GM21423 (cell line): ENCODE measurements at regions not wholly inside any gene's neighbourhood (a gene's known extent, or its start where the extent isn't known, plus 50 kb on each side); places are given as distances from the start of the nearest gene placed in this dataset.
"Not testable (repeated sequence)": the region's sequence is repeated elsewhere in the genome, so short reads cannot be mapped to it uniquely, and the experiment has no call there.

Source experiments
- ATAC-seq: cut with Tn5 transposase; IDR thresholded peaks from one replicate; pipeline ENCODE4 v1.9.1; 2021; ENCODE audit warnings: mild to moderate bottlenecking, moderate library complexity; ENCODE audit not compliant: unreplicated experiment

DNA sequence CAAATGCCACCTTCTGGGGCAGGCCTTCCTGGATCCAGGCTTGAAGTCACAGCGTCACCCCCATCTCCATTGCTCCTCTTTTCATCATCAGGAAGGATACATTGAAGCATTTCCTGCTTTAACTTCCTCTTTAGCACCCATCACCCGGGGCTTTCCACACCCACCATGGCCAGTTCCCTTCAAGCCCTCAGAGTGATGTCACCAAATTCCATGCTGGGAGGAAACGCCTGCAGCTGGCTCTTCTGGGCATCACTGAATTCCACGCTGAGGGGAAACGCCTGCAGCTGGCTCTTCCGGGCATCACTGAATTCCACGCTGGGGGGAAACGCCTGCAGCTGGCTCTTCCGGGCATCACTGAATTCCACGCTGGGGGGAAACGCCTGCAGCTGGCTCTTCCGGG lies 354.6 kb downstream of the SMOC2 start:
- not testable (repeated sequence) for ATAC-seq

DNA sequence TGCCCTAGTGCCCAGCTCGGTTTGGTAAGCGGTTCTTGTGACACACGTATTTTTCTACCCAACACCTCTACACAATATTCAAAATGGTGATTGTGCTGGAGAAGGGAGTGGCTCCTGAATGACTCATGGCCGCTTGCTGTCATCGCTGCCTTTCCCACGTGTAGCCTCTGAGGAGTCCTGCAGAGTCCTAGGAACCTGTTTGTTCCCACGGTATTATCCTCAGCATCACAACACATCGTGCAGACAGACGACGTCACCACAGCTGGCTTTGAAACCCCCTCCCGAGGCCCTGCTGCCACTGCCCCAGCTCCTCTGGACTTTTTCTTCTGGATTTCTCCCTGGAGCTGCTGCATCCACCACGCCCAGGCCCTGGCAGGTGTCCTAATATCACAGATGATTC lies 353.5 kb downstream of the SMOC2 start:
- ATAC-seq, result no peak

DNA sequence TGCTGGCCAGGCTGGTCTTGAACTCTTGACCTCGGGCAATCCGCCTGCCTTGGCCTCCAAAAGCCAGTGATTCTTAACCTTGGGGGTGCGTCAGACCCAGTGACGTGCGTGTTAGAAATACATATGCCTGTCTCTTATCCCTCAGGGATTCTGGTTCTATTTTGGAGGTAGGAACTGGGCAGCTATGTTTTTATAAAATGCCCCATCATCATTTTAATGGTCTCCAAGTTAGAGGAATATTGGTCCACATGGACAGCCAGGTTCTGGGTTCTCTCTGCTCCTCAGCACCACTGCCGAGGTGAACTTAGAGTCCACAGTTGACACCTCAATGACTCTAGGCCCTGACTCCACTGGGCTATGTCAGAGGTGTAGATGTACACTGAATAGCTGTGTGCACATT lies 352.7 kb downstream of the SMOC2 start:
- ATAC-seq, result no peak

DNA sequence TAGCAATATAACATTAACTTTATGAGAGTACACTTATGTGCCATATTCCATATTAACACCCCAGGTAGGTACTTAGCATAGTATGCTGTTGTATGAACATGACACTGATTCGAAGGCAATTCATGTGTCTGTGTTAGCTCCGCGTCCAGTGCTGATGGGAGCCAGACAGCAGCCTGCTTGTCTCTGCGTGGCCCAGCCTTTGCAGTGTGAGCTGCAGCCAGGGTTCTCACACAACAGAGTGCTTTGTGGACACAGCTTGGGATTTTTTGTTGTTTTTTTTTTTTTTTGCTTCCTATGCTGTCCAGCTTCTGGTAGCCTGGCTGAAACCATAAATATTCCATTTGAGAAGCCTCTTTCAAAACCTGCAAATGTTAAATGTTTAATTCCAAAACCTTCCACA lies 350.9 kb downstream of the SMOC2 start:
- ATAC-seq, result no peak

DNA sequence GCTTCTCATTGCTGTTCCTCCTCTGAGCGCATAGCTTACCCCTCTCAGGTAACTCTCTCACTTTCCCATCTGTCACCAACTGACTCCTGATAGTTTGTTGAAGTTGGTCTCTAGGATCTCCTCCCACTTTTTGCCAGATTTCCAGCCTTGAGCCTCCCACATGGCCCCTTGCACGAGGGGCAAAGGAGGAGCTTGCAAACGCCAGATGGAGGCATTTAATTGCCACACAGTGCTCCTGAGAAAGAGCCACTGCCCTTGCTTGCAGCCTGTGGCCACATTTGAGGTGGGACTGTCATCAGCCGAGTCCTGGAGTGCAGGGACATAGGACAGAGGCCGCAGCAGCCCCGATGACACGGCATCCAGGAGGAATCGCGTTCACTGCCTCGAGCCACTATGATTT lies 348.7 kb downstream of the SMOC2 start:
- no peak for ATAC-seq

DNA sequence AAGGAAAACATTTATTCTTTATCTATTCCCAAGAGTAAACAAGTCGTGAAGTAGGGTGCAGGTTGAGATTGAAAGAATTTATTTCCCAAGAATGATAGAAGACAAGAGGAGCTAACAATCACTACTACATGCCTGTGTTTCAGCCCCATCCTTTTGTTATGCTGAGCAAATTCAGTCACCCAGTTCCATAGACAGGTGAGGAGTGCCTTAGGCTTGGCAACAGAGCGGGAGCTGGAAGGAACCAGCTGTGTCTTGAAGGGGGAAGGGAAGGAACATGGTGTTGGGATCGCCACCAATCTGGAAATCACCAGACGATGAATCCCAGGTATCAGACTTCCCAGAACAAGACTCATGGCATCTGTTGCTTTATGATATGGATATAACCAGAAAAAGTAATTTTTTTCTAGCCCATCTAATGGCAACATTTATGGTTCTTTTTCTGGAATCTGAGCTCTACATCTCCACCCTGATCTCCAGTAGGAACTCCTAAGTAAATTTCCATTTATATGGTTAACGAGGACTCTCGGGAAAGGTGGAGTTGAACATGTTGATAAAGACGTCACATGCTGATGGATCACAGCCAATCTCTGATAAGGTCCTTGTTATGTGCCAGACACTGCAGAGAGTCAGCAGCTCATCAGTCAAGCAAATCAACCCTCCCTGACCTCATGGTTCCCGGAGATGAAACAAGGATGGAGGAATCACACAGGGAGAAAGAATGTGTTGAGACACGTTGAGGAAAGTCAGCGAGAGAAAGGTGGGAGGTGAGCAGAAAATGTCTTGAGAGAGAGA lies 344.9 kb downstream of the SMOC2 start:
- ATAC-seq, result no peak

DNA sequence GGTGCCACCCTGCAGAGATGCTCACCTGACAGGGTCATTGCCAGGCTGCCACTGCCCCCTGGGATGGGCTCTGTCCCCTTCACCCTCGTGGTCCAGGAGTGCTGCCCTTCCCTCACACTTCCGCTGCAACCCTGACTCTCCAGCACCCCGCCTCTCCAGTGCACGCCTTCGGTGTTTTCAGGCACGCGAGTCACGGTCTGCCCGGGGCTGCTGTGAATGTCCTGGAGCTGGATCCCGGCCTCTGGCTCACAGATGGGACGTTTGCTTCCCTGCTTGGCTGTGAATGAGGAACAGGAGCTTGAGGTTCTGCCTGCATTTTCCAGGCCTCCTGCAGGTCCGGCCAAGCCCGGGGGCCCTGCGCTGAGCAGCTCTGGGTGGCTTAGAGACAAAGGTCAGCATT lies 343.4 kb downstream of the SMOC2 start:
- ATAC-seq, result no peak

DNA sequence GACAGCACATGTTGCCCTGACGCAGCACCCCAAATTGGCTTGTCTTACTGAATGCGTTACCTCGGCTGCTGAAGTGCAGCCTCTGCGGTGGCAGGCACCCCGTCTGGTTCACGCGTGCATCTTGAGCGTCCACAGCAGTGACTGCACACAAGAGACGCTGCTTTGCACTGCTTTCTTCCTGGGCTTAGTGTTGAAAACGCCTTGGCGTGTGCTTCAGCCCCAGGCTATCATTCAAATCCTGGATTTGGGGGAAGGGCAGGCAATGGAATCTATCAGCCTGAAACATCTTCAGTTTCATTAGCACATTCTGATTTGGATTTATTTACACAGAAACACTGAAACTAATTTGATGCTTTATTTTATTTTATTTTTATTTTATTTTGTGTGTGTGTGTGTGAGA lies 342.7 kb downstream of the SMOC2 start:
- ATAC-seq, result no peak

DNA sequence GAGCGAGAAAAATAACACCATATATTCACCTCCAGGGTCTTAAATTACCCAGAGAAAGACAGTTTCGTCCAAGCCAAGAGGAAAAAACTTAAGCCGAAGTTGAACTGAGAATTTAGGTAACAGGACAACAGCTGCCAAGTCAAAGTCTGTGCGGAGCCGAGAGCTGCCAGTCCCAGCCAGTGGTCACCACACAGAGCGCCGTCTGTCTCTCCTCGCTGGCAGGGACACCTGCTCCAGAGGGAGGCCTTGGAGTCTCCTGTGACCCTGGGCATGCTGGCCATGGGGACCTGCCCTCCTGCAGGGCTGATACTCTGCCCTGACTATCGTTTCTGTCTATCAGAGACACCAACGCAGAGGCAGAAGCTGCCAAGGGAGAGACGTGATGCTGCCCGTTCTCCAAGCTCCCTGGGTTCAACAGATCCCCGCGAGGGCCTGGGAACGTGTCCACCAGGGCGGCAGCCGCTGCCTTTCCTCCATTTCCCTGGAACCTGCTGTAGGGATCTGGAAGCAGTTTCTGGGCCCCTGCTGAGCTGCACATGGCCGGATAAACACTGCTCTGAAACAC lies 341.3 kb downstream of the SMOC2 start:
- no peak for ATAC-seq

DNA sequence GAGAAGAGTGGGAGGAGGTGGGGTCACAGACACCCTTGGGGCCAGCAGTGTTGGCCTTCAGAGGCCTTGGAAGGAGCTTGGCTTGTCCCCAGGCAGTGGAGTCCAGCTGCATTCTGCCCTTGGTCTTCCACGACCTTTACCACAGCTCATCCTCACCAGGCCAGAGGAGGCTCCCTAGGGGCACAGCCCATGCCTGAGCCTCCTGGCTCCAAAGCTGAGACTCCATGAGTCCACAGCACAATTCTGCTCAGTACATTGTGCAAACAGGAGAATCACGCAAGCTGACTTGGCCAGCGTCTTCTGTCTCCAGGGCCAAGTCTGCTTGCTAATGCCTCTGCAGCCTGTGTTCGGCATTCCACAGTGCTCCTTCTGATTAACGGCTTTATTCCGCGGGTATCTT lies 337.2 kb downstream of the SMOC2 start:
- ATAC-seq, result no peak

DNA sequence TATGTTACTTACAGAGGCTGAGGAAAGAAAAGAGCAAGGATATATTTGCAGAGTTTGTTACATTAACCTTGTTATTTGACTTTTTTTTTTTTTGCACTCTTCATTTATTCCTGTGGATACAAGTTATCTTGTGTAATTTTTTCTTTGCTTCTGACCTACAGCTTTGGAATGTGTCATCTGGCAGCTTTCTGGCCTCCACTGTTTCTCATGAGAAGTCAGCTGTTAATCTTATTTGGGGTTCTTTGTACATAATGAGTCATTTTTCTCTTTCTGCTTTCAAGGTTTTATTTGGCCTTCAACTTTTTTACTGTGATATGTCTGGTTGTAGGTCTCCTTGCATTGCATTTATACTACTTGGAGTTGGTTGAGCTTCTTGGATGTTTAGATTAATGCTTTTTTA lies 333.4 kb downstream of the SMOC2 start:
- no peak for ATAC-seq

DNA sequence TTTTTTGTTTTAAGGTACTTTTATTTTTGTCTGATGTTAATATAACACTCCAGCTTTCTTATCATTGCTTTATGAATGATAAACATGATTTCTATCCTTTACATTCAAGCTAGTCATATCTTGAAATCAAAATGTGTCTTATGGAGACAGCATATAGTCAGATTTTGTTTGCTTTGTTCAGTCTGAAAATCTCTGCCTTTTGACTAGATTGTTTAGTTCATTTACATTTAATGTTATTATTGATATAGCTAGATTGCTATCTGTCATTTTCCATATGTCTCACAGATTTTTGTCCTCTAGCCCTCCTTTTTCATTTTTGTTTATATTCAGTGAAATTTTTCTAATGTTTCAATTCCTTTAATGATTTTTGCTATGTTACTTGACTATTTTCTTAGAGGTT lies 332.8 kb downstream of the SMOC2 start:
- ATAC-seq, result no peak

DNA sequence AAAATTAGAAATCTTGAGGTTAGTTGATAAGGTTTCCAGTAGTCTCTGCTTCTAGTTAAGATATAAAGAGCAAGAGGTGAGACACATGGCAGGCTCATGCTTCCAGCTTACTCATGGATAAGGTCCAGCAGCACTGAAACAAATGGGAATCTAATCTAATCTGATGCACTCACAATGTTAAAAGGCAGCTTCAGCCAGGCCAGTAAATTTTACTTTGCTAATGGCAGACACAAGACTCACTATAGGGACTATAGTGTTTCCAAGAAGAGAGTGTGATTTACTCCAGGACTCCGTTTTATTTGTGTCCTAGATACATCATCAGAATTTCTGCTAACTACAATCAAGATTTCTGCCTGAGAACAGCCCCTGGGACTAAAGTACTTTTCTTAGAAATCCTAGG lies 324.8 kb downstream of the SMOC2 start:
- ATAC-seq, result no peak

DNA sequence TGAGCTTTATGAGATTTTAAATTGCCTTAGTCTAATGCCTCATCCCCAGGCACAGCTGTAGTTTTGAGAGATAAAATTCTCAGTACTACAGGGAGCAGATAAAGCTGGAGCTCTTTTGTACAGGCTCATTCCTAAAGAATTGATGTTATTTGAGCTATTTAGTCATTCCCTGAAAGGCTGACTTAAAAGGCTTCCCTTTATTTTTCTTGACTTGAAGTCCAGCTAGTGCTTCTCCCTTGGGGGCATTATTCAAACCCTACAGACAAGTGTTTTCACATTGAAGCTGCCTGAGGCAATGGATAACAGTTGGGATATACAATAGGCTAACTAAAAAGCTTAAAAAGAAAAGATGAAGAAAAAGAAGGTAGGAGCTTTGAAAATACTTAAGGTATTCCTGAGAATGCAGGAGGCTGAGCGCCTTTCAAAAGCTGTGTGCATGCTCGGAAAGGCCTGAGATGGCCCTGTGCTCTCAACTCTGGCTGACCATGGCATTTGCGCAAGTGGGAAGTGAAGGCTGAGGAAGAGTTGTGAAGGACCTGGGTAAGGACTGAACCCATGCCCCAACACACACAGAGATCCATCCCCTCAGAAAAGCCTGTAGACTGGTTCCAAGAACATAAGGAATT lies 315.1 kb downstream of the SMOC2 start:
- ATAC-seq, result no peak

DNA sequence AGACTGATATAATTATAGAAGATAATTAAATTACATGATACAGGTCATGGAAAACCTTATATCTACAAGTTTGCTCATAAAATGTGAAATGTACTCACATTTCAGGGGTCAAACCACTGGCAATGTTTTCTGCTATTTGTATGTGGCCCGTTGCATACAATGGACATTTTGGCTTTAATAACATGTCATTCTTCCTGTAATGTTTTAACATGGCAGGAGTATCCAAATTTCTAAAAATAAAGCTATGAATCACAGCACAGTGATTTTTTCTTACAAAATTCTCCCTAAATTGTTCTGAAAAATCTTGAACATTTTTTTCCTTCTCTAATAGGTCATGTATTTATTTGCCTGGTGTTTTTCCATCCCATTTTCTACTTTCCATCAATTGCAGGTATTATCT lies 305.7 kb downstream of the SMOC2 start:
- ATAC-seq, result no peak

DNA sequence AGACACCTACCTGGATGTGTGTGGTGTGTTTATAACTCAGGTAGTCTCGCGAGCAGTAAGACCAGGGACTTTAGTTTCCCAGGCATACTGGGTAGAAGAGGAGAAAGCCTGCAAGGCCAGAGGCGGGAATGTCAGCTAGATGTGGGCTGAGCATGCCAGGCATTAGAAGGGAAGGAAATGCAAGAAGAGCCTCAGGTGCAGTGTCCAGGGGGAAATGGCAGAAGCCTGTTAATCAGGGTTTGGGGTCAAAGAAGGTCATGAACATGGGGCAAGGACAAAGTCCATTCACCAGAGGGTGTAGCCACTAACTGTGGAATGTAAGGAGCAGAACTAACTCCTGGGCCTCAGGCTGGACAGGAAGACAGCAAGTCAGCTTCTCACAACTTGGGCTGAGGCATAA lies 305.0 kb downstream of the SMOC2 start:
- no peak for ATAC-seq

DNA sequence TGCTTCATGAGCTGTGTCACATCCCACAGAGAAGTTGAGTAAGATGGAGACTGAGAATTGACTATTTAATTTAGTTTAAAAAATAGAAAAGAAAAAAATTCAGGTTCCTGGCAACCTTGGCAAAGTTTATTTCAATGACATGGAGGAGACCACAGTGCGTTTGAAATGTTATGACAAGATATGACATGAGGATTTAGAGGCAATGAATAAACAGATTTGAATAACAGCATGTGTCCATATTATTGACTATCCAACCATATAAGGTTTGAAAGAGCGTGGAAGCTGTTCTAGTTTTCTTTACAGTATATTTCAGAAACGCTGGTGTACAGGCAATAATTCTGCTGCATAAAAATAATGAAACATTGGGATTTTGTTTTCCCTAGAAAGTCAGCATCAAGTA lies 303.9 kb downstream of the SMOC2 start:
- ATAC-seq, result no peak

DNA sequence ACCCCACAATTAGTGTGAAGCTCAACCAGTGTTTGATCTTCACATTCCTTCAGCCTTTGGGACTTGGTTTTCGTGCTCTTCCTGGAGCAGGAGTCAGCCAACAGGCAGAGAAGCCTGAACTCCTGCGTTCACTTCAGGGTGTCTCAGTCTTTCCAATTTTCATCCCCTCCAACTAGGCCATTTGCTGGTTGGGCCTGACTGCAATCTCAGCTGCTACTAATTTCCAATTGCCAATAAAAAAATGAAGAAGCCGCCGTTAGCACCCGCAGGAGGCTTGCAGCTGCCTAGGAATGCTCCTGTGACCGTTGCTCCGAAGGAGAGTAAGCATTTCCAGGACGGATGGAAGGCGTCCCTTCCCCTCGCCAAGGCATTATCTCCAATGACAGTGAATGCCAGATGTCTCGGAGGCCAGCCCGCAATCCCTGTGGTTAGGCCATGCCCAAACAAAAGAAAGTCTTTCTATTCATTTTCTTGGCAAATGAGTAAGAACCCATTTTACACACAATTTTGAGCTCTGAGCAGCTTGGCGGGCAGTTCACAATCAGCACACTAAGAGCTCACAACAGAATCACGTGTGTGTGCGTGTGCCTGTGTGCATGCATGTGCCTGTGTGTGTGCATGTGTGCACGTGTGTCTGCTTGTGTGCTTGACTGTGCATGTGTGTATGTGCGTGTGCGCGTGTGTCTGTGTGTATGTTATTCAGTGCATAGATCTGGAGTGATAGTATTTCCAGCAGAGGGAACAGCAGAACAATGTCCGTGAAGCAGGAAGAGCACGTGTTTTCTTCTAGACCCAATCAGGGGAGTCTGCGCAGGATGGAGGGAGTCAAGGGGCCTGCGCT lies 301.2 kb downstream of the SMOC2 start:
- ATAC-seq, result no peak

DNA sequence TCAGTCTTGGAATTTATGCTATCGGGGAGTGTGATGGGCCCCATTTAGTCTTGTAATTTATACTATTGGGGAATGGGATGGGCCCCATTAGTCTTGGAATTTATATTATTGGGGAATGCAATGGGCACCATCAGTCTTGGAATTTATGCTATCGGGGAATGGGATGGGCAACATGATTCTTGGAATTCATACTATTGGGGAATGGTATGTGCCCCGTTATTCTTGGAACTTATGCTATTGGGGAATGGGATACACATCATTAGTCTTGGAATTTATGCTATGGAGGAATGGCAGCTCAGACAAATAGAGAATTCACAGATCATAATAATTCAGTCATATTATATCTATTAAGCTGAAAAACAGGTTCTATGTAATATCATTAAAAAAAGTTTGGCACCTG lies 300.3 kb downstream of the SMOC2 start:
- no peak for ATAC-seq

DNA sequence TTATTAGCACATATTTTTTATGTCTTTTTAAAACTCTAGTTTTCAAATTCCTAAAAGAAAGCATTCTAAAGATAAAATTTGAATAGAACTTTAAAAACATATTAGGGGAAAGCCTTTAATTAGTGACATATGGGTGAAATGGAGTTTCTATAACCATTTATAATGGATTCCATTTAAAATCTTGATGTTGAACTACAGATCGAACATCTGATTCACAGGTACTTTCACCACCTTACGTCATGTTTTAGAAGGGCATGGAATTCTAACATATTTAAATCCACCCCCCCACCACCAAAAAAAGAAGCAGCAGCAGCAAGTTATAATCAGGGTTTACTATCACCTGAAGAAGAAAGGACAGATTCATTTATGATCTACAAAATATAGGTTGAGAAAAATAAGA lies 298.4 kb downstream of the SMOC2 start:
- no peak for ATAC-seq

DNA sequence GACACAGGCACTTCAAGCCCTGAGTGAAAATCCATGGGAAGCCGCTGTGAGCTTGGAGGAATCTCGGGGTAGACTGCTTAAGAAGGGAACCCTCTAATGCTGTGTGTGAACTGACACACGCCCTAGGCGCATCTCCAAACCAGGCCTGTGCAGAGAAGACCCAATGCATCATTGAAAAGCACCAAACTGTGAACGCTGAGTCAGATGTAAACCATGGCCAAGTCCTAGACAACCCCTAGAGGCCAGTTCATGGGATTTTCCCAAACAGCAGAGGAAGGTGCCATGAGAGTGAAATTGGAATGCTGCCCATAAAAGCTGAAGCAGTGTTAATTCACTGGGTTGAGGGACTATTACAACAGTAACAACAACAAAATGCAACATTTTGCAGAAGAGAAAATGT lies 296.5 kb downstream of the SMOC2 start:
- ATAC-seq, result no peak

DNA sequence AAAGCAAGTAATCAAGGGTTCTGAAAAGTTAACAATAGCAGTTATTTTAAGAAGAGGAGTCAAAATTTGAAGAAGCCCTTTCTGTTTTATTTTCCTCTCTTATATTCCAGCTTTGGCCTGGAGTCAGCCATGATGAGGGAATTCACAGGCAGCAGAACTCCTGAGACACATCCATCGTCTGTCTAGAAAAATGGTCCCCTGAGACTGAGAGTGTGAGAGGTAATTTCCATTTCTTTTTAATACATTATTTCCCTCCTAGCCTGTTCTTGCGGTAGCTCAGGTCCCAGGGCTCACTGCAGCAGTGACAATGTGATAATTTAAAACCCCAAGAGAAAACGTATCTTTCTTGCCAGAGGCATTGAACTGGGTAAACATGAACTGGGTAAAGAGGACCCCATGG lies 296.0 kb downstream of the SMOC2 start:
- no peak for ATAC-seq
